ENCODE measurements at regions not wholly inside any gene's neighbourhood (a gene's known extent, or its start where the extent isn't known, plus 50 kb on each side); places are given as distances from the start of the nearest gene placed in this dataset.
"Not testable (repeated sequence)": the region's sequence is repeated elsewhere in the genome, so short reads cannot be mapped to it uniquely, and the experiment has no call there.

GRCh38 chr1:30467101-30467500, 256.3 kb downstream of the MATN1 start:
- Histone ChIP-seq H3K36me3 (ENCODE audit: control insufficient read depth in 1 of 2, insufficient read depth in 2 of 2, low read length in 2 of 2) (no peaks in the 10 kb centered on the region), H3K27me3 (ENCODE audit: control insufficient read depth in 1 of 2, insufficient read depth in 2 of 2, low read length in 2 of 2) (no peaks in the 10 kb centered on the region), H3K9ac (ENCODE audit: low read depth in 1 of 2, low read length in 2 of 2) (no peak overlapping the region), H3K9me3 (ENCODE audit: control insufficient read depth in 1 of 2, low read length in 2 of 2) (no peaks in the 10 kb centered on the region), H3K27ac (ENCODE audit: low read depth, low read length) (no peak overlapping the region), H3K4me1 (ENCODE audit: control insufficient read depth in 1 of 2, insufficient read depth in 2 of 2, low read length in 2 of 2) (no peaks in the 10 kb centered on the region), H3K4me3 (ENCODE audit: low read depth in 1 of 2, low read length in 2 of 2) (no peak overlapping the region)

GRCh38 chr1:30466610-30467009, 256.8 kb downstream of the MATN1 start:
- Histone ChIP-seq H3K4me3 (ENCODE audit: low read depth in 1 of 2, low read length in 2 of 2) (no peak overlapping the region), H3K9ac (ENCODE audit: low read depth in 1 of 2, low read length in 2 of 2) (no peak overlapping the region), H3K27me3 (ENCODE audit: control insufficient read depth in 1 of 2, insufficient read depth in 2 of 2, low read length in 2 of 2) (no peaks in the 10 kb centered on the region), H3K4me1 (ENCODE audit: control insufficient read depth in 1 of 2, insufficient read depth in 2 of 2, low read length in 2 of 2) (no peaks in the 10 kb centered on the region), H3K36me3 (ENCODE audit: control insufficient read depth in 1 of 2, insufficient read depth in 2 of 2, low read length in 2 of 2) (no peaks in the 10 kb centered on the region), H3K27ac (ENCODE audit: low read depth, low read length) (no peak overlapping the region), H3K9me3 (ENCODE audit: control insufficient read depth in 1 of 2, low read length in 2 of 2) (no peaks in the 10 kb centered on the region)

- no peaks in the 10 kb centered on the region for H3K9me3 ChIP-seq (ENCODE audit: control insufficient read depth in 1 of 2, low read length in 2 of 2)
- H3K36me3 ChIP-seq (ENCODE audit: control insufficient read depth in 1 of 2, insufficient read depth in 2 of 2, low read length in 2 of 2) = no peaks in the 10 kb centered on the region
- no peak overlapping the region for H3K4me3 ChIP-seq (ENCODE audit: low read depth in 1 of 2, low read length in 2 of 2)
- H3K27me3 ChIP-seq (ENCODE audit: control insufficient read depth in 1 of 2, insufficient read depth in 2 of 2, low read length in 2 of 2) = no peaks in the 10 kb centered on the region
- H3K4me1 ChIP-seq (ENCODE audit: control insufficient read depth in 1 of 2, insufficient read depth in 2 of 2, low read length in 2 of 2) = no peaks in the 10 kb centered on the region
- H3K9ac ChIP-seq (ENCODE audit: low read depth in 1 of 2, low read length in 2 of 2) = no peak overlapping the region
- H3K27ac ChIP-seq (ENCODE audit: low read depth, low read length) = no peak overlapping the region
These were observed 257.4 kb downstream of the MATN1 start for GRCh38 chr1:30466026-30466425.

GRCh38 chr1:30465096-30465495, 258.3 kb downstream of the MATN1 start:
- Histone ChIP-seq H3K4me1 (ENCODE audit: control insufficient read depth in 1 of 2, insufficient read depth in 2 of 2, low read length in 2 of 2) (no peaks in the 10 kb centered on the region), H3K27me3 (ENCODE audit: control insufficient read depth in 1 of 2, insufficient read depth in 2 of 2, low read length in 2 of 2) (no peaks in the 10 kb centered on the region), H3K36me3 (ENCODE audit: control insufficient read depth in 1 of 2, insufficient read depth in 2 of 2, low read length in 2 of 2) (no peaks in the 10 kb centered on the region), H3K9ac (ENCODE audit: low read depth in 1 of 2, low read length in 2 of 2) (no peak overlapping the region), H3K9me3 (ENCODE audit: control insufficient read depth in 1 of 2, low read length in 2 of 2) (no peaks in the 10 kb centered on the region), H3K4me3 (ENCODE audit: low read depth in 1 of 2, low read length in 2 of 2) (no peak overlapping the region), H3K27ac (ENCODE audit: low read depth, low read length) (no peak overlapping the region)

- Histone ChIP-seq H3K4me1 (ENCODE audit: control insufficient read depth in 1 of 2, insufficient read depth in 2 of 2, low read length in 2 of 2) (no peaks in the 10 kb centered on the region), H3K9me3 (ENCODE audit: control insufficient read depth in 1 of 2, low read length in 2 of 2) (no peaks in the 10 kb centered on the region), H3K27ac (ENCODE audit: low read depth, low read length) (no peak overlapping the region), H3K9ac (ENCODE audit: low read depth in 1 of 2, low read length in 2 of 2) (no peak overlapping the region), H3K4me3 (ENCODE audit: low read depth in 1 of 2, low read length in 2 of 2) (no peak overlapping the region), H3K27me3 (ENCODE audit: control insufficient read depth in 1 of 2, insufficient read depth in 2 of 2, low read length in 2 of 2) (no peaks in the 10 kb centered on the region), H3K36me3 (ENCODE audit: control insufficient read depth in 1 of 2, insufficient read depth in 2 of 2, low read length in 2 of 2) (no peaks in the 10 kb centered on the region)
These were observed 259.2 kb downstream of the MATN1 start for GRCh38 chr1:30464187-30464617.

- Histone ChIP-seq H3K27ac (ENCODE audit: low read depth, low read length) (no peak overlapping the region), H3K27me3 (ENCODE audit: control insufficient read depth in 1 of 2, insufficient read depth in 2 of 2, low read length in 2 of 2) (no peaks in the 10 kb centered on the region), H3K9ac (ENCODE audit: low read depth in 1 of 2, low read length in 2 of 2) (no peak overlapping the region), H3K36me3 (ENCODE audit: control insufficient read depth in 1 of 2, insufficient read depth in 2 of 2, low read length in 2 of 2) (no peaks in the 10 kb centered on the region), H3K9me3 (ENCODE audit: control insufficient read depth in 1 of 2, low read length in 2 of 2) (no peaks in the 10 kb centered on the region), H3K4me3 (ENCODE audit: low read depth in 1 of 2, low read length in 2 of 2) (no peak overlapping the region), H3K4me1 (ENCODE audit: control insufficient read depth in 1 of 2, insufficient read depth in 2 of 2, low read length in 2 of 2) (no peaks in the 10 kb centered on the region)
These were observed 260.5 kb downstream of the MATN1 start for GRCh38 chr1:30462826-30463425.

GRCh38 chr1:30462166-30462565, 261.2 kb downstream of the MATN1 start:
- Histone ChIP-seq H3K9ac (ENCODE audit: low read depth in 1 of 2, low read length in 2 of 2) (no peak overlapping the region), H3K27ac (ENCODE audit: low read depth, low read length) (no peak overlapping the region), H3K4me3 (ENCODE audit: low read depth in 1 of 2, low read length in 2 of 2) (no peak overlapping the region), H3K36me3 (ENCODE audit: control insufficient read depth in 1 of 2, insufficient read depth in 2 of 2, low read length in 2 of 2) (no peaks in the 10 kb centered on the region), H3K27me3 (ENCODE audit: control insufficient read depth in 1 of 2, insufficient read depth in 2 of 2, low read length in 2 of 2) (no peaks in the 10 kb centered on the region), H3K9me3 (ENCODE audit: control insufficient read depth in 1 of 2, low read length in 2 of 2) (no peaks in the 10 kb centered on the region), H3K4me1 (ENCODE audit: control insufficient read depth in 1 of 2, insufficient read depth in 2 of 2, low read length in 2 of 2) (no peaks in the 10 kb centered on the region)

GRCh38 chr1:30461640-30462039, 261.7 kb downstream of the MATN1 start:
- no peaks in the 10 kb centered on the region for H3K9me3 ChIP-seq (ENCODE audit: control insufficient read depth in 1 of 2, low read length in 2 of 2)
- no peaks in the 10 kb centered on the region for H3K36me3 ChIP-seq (ENCODE audit: control insufficient read depth in 1 of 2, insufficient read depth in 2 of 2, low read length in 2 of 2)

GRCh38 chr1:30460661-30461060, 262.7 kb downstream of the MATN1 start:
- H3K4me1 ChIP-seq (ENCODE audit: control insufficient read depth in 1 of 2, insufficient read depth in 2 of 2, low read length in 2 of 2) = no peaks in the 10 kb centered on the region
- no peak overlapping the region for H3K27ac ChIP-seq (ENCODE audit: low read depth, low read length)
- H3K4me3 ChIP-seq (ENCODE audit: low read depth in 1 of 2, low read length in 2 of 2) = no peak overlapping the region
- no peak overlapping the region for H3K9ac ChIP-seq (ENCODE audit: low read depth in 1 of 2, low read length in 2 of 2)
- no peaks in the 10 kb centered on the region for H3K9me3 ChIP-seq (ENCODE audit: control insufficient read depth in 1 of 2, low read length in 2 of 2)
- no peaks in the 10 kb centered on the region for H3K36me3 ChIP-seq (ENCODE audit: control insufficient read depth in 1 of 2, insufficient read depth in 2 of 2, low read length in 2 of 2)
- no peaks in the 10 kb centered on the region for H3K27me3 ChIP-seq (ENCODE audit: control insufficient read depth in 1 of 2, insufficient read depth in 2 of 2, low read length in 2 of 2)

More at GRCh38 chr1:30461640-30462039, 261.7 kb downstream of the MATN1 start:
- Histone ChIP-seq H3K27me3 (ENCODE audit: control insufficient read depth in 1 of 2, insufficient read depth in 2 of 2, low read length in 2 of 2) (no peaks in the 10 kb centered on the region), H3K4me1 (ENCODE audit: control insufficient read depth in 1 of 2, insufficient read depth in 2 of 2, low read length in 2 of 2) (no peaks in the 10 kb centered on the region), H3K4me3 (ENCODE audit: low read depth in 1 of 2, low read length in 2 of 2) (no peak overlapping the region), H3K27ac (ENCODE audit: low read depth, low read length) (no peak overlapping the region), H3K9ac (ENCODE audit: low read depth in 1 of 2, low read length in 2 of 2) (no peak overlapping the region)

GRCh38 chr1:30458730-30459485, 264.5 kb downstream of the MATN1 start:
- H3K9me3 ChIP-seq (ENCODE audit: control insufficient read depth in 1 of 2, low read length in 2 of 2); H3K9ac ChIP-seq (ENCODE audit: low read depth in 1 of 2, low read length in 2 of 2); H3K4me1 ChIP-seq (ENCODE audit: control insufficient read depth in 1 of 2, insufficient read depth in 2 of 2, low read length in 2 of 2); H3K27me3 ChIP-seq (ENCODE audit: control insufficient read depth in 1 of 2, insufficient read depth in 2 of 2, low read length in 2 of 2); H3K36me3 ChIP-seq (ENCODE audit: control insufficient read depth in 1 of 2, insufficient read depth in 2 of 2, low read length in 2 of 2); H3K27ac ChIP-seq (ENCODE audit: low read depth, low read length); H3K4me3 ChIP-seq (ENCODE audit: low read depth in 1 of 2, low read length in 2 of 2): not testable (repeated sequence)

All from duodenal mucosa (tissue), 2 donors.